Epithelial cell of proximal tubule (primary cell): ENCODE measurements at regions not wholly inside any gene's neighbourhood (a gene's known extent, or its start where the extent isn't known, plus 50 kb on each side); places are given as distances from the start of the nearest gene placed in this dataset.

Source experiments
- DNase-seq: peaks from one replicate; pipeline ENCODE4 v3.0.0-alpha.2; 2011; ENCODE audit warnings: low read depth
- H3K4me3 ChIP-seq: 2 replicates; pipeline ENCODE4 v1.5.1; 2011; ENCODE audit warnings: low read depth, mild to moderate bottlenecking, low read length
- TF ChIP-seq, protein P1 (sequence below): conservative IDR thresholded peaks from 2 replicates; pipeline ENCODE4 v1.5.1; 2012; ENCODE audit warnings: low read depth, mild to moderate bottlenecking, low read length

DNA sequence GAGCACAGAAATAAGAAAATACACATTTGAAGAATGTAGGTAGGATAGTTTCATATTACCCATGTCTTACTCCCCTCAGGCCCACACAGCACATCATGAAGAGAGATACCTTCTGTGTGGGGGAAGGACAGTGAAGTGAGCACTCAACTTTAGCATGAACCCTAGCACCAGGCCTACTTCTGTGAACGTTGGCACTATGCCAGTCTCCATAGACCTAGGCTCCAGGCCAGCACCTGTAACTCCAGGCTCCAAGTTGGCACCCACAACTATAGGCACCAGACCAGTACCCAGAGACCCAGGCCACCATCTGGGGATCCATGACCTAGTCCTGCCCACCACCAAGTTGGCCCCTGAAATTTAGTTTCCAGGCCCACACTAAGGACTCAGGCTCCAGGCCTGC is 410.9 kb downstream of the INSC start:
- no peak overlapping the region for H3K4me3 ChIP-seq
- no peak for DNase-seq
- TF ChIP-seq, protein P1, sequence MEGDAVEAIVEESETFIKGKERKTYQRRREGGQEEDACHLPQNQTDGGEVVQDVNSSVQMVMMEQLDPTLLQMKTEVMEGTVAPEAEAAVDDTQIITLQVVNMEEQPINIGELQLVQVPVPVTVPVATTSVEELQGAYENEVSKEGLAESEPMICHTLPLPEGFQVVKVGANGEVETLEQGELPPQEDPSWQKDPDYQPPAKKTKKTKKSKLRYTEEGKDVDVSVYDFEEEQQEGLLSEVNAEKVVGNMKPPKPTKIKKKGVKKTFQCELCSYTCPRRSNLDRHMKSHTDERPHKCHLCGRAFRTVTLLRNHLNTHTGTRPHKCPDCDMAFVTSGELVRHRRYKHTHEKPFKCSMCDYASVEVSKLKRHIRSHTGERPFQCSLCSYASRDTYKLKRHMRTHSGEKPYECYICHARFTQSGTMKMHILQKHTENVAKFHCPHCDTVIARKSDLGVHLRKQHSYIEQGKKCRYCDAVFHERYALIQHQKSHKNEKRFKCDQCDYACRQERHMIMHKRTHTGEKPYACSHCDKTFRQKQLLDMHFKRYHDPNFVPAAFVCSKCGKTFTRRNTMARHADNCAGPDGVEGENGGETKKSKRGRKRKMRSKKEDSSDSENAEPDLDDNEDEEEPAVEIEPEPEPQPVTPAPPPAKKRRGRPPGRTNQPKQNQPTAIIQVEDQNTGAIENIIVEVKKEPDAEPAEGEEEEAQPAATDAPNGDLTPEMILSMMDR = no peak

DNA sequence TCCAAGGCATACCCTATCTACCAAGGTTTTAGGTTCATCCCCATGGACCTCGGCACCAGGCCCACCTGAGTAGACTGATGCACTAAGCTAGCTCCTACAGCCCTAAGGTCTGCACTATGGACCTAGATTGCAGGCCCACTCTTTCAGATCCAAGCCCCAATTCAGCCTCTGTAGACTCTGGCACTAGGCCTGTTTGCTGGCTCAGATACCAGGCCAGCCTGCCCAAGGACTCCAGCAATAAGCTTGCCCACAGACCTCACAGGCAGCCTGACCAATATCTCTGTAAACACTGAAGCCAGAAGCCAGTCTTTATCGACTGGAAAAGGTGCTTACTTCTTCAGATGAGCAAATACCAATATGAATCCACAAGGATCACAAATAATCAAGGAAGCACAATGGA is 411.3 kb downstream of the INSC start:
- TF ChIP-seq, protein P1 = no peak
- no peak for DNase-seq

DNA sequence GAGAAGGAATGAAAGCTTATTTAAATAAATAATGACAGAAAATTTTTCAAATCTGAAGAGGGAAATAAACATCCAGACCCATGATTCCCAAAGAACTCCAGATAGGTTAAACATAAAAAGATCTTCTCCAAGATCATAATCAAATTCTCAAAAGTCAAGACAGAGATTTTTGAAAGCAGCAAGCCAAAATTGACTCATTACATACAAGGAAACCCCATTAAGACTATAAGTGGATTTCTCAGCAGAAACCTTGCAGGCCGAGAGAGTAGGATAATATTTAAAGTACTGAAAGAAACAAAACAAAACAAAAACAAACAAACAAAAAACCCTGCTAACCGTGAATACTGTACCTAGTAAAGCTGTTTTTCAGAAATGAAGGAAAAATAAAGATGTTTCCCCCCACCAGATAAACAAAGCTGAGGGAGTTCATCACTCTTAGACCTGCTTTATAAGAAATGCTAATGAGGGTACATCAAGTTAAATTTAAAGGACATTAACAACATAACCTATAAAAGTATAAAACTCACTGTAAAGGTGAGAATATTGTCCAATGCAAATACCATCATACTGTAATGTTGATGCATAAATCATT is 412.2 kb downstream of the INSC start:
- no peak overlapping the region for H3K4me3 ChIP-seq
- no peak for DNase-seq

More for the DNA sequence above, 411.3 kb downstream of the INSC start:
- H3K4me3 ChIP-seq = no peak overlapping the region

DNA sequence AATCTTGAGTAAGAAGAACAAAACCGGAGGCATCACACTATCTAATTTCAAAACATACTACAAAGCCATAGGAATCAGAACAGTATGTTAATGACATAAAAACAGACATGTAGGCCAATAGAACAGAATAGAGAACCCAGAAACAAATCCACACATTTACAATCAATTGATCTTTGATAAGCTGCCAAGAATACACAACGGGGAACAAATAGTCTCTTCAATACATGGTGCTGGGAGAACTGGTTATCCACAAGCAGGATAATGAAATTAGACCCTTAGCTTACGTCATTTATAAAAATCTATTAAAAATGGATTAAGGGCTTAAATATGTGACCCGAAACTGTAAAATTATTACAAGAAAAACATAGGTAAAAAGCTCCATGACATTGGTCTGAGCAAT is 417.7 kb downstream of the INSC start:
- no peak overlapping the region for H3K4me3 ChIP-seq
- no peak for DNase-seq
- TF ChIP-seq, protein P1 = no peak

More for the DNA sequence above, 412.2 kb downstream of the INSC start:
- TF ChIP-seq, protein P1 = no peak

DNA sequence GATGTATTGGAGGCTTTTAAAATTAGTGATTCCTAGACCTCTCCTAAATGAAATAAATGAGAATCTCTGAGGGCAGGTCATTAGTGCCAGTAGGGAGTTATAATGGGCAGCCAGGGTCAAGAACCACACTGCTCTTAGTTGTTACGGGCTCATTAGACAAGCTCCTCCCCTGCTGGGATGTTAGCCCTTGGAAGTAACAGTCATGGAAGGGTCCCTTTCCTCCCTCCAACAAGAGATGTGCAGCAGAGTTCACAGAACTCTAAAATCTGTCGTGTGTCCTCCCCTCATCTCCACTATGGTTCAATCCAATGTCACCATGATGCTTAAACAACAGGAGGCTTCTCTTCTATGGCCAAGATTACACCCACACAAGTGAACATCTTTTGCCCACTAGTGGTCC is 419.5 kb downstream of the INSC start:
- H3K4me3 ChIP-seq = no peak overlapping the region
- TF ChIP-seq, protein P1 = no peak
- DNase-seq = no peak

DNA sequence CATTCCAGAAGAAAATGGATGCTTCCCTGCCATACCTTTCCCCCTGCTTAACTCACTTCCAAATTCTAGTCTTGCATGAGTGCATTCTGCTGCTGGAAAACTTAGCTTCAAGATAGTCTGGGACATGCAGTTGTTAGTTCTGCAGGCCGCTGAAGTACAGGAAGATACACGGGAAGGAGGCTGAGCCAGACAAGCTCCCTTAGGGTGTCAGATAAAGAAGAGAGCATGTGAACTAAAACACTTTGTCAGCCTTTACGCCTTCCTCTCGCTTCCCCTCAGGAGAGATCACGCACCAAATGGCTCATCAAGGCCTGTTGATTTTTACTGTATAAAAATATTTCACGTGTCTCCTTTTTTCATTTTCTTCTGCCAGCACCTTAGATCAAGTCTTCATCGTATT is 420.7 kb downstream of the INSC start:
- TF ChIP-seq, protein P1 = no peak
- no peak for DNase-seq
- no peak overlapping the region for H3K4me3 ChIP-seq

DNA sequence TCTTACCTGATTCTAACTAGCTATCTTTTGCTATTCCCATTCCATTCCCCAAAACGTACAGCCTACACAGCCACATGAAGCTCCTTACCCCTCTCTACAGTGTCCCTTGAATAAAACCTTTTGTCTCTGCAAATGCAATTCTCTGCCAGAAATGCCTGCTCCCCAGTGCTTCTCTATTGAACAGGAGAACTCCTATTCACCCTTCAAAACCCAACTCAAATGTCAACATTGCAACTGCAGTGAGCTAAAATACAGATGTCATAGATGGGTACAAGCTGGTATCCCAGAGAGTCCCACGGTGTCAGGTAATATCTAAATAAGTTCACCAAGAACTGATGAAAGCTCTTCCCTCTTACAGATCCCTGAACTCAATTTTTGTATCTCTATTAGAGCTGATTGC is 421.7 kb downstream of the INSC start:
- no peak for DNase-seq
- H3K4me3 ChIP-seq = no peak overlapping the region
- TF ChIP-seq, protein P1 = no peak
